Neuronal stem cell (in vitro differentiated cells): ENCODE measurements at regions not wholly inside any gene's neighbourhood (a gene's known extent, or its start where the extent isn't known, plus 50 kb on each side); places are given as distances from the start of the nearest gene placed in this dataset.

Experiments
- DNase-seq: peaks from one replicate; pipeline ENCODE4 v3.0.0-alpha.2; 2013; ENCODE audit warnings: low spot score
- H2AFZ ChIP-seq: one replicate; pipeline ENCODE4 v1.6.1; 2013; ENCODE audit warnings: mild to moderate bottlenecking, low read length, inconsistent platforms
- H2AK5ac ChIP-seq: 2 replicates; pipeline ENCODE4 v1.6.1; 2013; ENCODE audit warnings: low read depth, mild to moderate bottlenecking, inconsistent platforms, low read length, moderate library complexity, mixed read lengths
- H2BK120ac ChIP-seq: 2 replicates; pipeline ENCODE4 v1.6.1; 2013; ENCODE audit warnings: low read depth, mild to moderate bottlenecking, inconsistent platforms, low read length, moderate library complexity, mixed read lengths
- H2BK12ac ChIP-seq: one replicate; pipeline ENCODE4 v1.6.1; 2013; ENCODE audit warnings: low read length, inconsistent platforms
- H2BK15ac ChIP-seq: 2 replicates; pipeline ENCODE4 v1.6.1; 2013; ENCODE audit warnings: mild to moderate bottlenecking, low read length, inconsistent platforms, mixed read lengths
- H2BK5ac ChIP-seq: one replicate; pipeline ENCODE4 v1.6.1; 2013; ENCODE audit warnings: inconsistent platforms, mild to moderate bottlenecking, low read length, moderate library complexity
- H3K14ac ChIP-seq: one replicate; pipeline ENCODE4 v1.6.1; 2013; ENCODE audit warnings: low read length, inconsistent platforms
- H3K18ac ChIP-seq: 2 replicates; pipeline ENCODE4 v1.6.1; 2013; ENCODE audit warnings: low read length, inconsistent platforms
- H3K23ac ChIP-seq: 2 replicates; pipeline ENCODE4 v1.6.1; 2013; ENCODE audit warnings: low read depth, mild to moderate bottlenecking, mixed read lengths, low read length, inconsistent platforms; ENCODE audit not compliant: poor library complexity
- H3K27ac ChIP-seq: replicated peaks from 3 replicates; pipeline ENCODE4 v1.5.1; 2013; ENCODE audit warnings: low read length, inconsistent platforms
- H3K27me3 ChIP-seq, 3 experiments: 2 replicates each; pipeline ENCODE4 v1.6.1; 2013; ENCODE audit warnings: low read length in 3 of 3, mild to moderate bottlenecking in 2 of 3, inconsistent platforms in 1 of 3, low read depth in 1 of 3, mixed read lengths in 1 of 3, moderate library complexity in 1 of 3; ENCODE audit not compliant: control insufficient read depth in 3 of 3, insufficient read depth in 3 of 3
- H3K36me3 ChIP-seq, 2 donors: replicated peaks in 1 of 2; 2 replicates each; pipeline ENCODE4 v1.6.1; 2013; ENCODE audit warnings: low read length in 2 of 2; ENCODE audit not compliant: control insufficient read depth in 2 of 2, insufficient read depth in 2 of 2
- H3K4ac ChIP-seq: 2 replicates; pipeline ENCODE4 v1.6.1; 2013; ENCODE audit warnings: inconsistent platforms, mild to moderate bottlenecking, low read length, moderate library complexity
- H3K4me1 ChIP-seq, 2 donors: 1 replicate in 1 of 2; 2 replicates in 1 of 2; pipeline ENCODE4 v1.6.1; 2013; ENCODE audit warnings: low read length in 2 of 2, low read depth in 1 of 2; ENCODE audit not compliant: control insufficient read depth in 2 of 2, insufficient read depth in 1 of 2
- H3K4me2 ChIP-seq: one replicate; pipeline ENCODE4 v1.6.1; 2013; ENCODE audit warnings: mild to moderate bottlenecking, low read length, inconsistent platforms; ENCODE audit not compliant: insufficient read depth, poor library complexity, severe bottlenecking
- H3K4me3 ChIP-seq, 2 donors: 2 replicates each; pipeline ENCODE4 v1.5.1; 2013; ENCODE audit warnings: low read length in 2 of 2, mild to moderate bottlenecking in 2 of 2, inconsistent platforms in 1 of 2, moderate library complexity in 1 of 2
- H3K79me1 ChIP-seq: one replicate; pipeline ENCODE4 v1.6.1; 2013; ENCODE audit warnings: low read depth, mild to moderate bottlenecking, inconsistent platforms, low read length, moderate library complexity
- H3K9ac ChIP-seq: one replicate; pipeline ENCODE4 v1.6.1; 2013; ENCODE audit warnings: mild to moderate bottlenecking, low read depth, low read length, inconsistent platforms; ENCODE audit not compliant: poor library complexity
- H3K9me3 ChIP-seq, 2 donors: replicated peaks in 1 of 2; 2 replicates each; pipeline versions ENCODE3 to v1.6.1; 2013; ENCODE audit warnings: low read length in 2 of 2, mild to moderate bottlenecking in 2 of 2, inconsistent platforms in 1 of 2, low read depth in 1 of 2, mixed read lengths in 1 of 2, moderate library complexity in 1 of 2; ENCODE audit not compliant: control insufficient read depth in 2 of 2, insufficient read depth in 1 of 2
- H4K8ac ChIP-seq: one replicate; pipeline ENCODE4 v1.6.1; 2013; ENCODE audit warnings: low read depth, mild to moderate bottlenecking, inconsistent platforms, low read length, moderate library complexity
- H4K91ac ChIP-seq: one replicate; pipeline ENCODE4 v1.6.1; 2013; ENCODE audit warnings: low read length, low read depth, mild to moderate bottlenecking, inconsistent platforms; ENCODE audit not compliant: poor library complexity
- WGBS, 2 donors: extraction: QIAGEN DNeasy Blood & Tissue Kit; methylation state at CpG; one replicate each; pipeline ENCODE4 v1.1.7; 2013; ENCODE audit warnings: missing lambda C conversion rate in 2 of 2, mixed read lengths in 1 of 2; ENCODE audit not compliant: insufficient read length in 2 of 2, insufficient replicate concordance in 1 of 2; ENCODE audit errors: extremely low coverage in 2 of 2; 5-methylcytosine and 5-hydroxymethylcytosine counted together

DNA sequence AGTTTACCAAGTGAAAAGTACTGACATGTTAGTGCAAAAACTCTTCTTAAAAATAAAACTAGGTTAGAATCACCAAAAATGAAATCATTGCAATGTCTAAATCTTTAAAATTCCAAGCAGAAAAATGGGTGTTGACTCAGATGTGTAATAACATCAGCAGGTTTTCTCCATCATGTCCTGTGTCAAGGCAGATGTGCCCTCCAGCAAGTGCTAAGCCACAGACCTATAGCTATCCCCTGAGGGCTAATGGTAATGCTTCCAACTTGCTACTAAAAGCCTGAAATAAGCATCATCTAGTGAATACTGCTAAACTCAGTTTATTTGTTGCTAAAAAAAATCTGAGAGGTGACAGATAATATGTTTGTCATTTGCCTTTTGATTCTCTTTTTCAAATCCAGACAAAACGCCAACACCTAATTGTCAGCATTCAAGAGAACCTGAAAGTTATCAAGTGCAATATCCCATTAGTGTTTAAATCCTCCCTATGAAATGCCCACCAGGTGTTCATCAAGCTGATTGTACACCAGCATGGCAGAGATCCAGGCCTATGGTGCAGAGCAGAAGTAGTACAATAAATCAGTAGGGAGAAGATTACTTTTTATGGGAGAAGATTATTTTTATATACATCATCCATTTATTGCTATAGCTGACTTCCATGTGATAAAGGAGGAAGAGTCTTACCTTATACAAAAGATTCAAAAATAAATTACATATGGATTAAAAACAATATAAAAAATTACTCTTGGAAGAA, 55.1 kb upstream of the SYT9 start:
- Histone ChIP-seq H4K91ac (no peak overlapping the region), H3K4ac (no peak overlapping the region), H2BK12ac (no peak overlapping the region), H3K27me3 (no peaks in the 10 kb centered on the region), H3K27ac (no peak overlapping the region), H3K14ac (no peak overlapping the region), H3K4me3 (no peak overlapping the region), H3K79me1 (no peaks in the 10 kb centered on the region), H3K4me1 (no peaks in the 10 kb centered on the region), H3K36me3 (no peaks in the 10 kb centered on the region), H3K9me3 (no peaks in the 10 kb centered on the region), H2AK5ac (no peak overlapping the region), H3K4me2 (no peak overlapping the region), H2BK5ac (no peak overlapping the region), H2BK15ac (no peak overlapping the region), H2BK120ac (no peak overlapping the region), H2AFZ (no peak overlapping the region), H3K23ac (no peak overlapping the region), H4K8ac (no peak overlapping the region), H3K9ac (no peak overlapping the region), H3K18ac (no peak overlapping the region)
- DNase-seq = no peak
- WGBS, 2 donors = no CpG with 5 or more reads among the region's 1 CpG

DNA sequence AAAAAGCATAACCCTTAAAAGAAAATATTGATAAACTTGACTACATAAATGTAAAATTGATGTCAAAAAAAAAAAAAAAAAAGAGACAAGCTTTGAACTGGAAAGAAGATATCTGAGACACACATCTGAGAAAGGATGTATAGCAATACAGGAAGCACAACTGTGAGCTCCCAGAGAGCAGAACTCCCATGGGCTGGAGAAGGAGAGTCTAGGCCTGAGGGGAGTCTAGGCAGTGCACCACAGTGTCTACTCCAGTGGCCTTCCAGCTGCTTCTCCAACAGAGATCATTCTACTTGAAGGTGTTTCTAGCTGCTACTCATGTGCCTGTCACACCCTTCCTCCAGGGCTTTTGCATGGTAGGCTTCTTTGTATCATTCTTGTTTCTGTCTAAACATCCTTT, 54.2 kb upstream of the SYT9 start:
- Histone ChIP-seq H4K91ac (no peak overlapping the region), H3K9me3 (no peaks in the 10 kb centered on the region), H3K79me1 (no peaks in the 10 kb centered on the region)

More for the DNA sequence above, 54.2 kb upstream of the SYT9 start:
- no peak overlapping the region for H3K9ac ChIP-seq
- H3K4me2 ChIP-seq = no peak overlapping the region
- no peak overlapping the region for H3K23ac ChIP-seq
- no peak overlapping the region for H4K8ac ChIP-seq
- no peak overlapping the region for H3K27ac ChIP-seq
- H3K4me3 ChIP-seq = no peak overlapping the region
- H2BK12ac ChIP-seq = no peak overlapping the region
- H2BK15ac ChIP-seq = no peak overlapping the region
- no peaks in the 10 kb centered on the region for H3K4me1 ChIP-seq
- H2AFZ ChIP-seq = no peak overlapping the region
- H3K36me3 ChIP-seq = no peaks in the 10 kb centered on the region
- H3K14ac ChIP-seq = no peak overlapping the region
- no peaks in the 10 kb centered on the region for H3K27me3 ChIP-seq
- H2BK120ac ChIP-seq = no peak overlapping the region
- H3K4ac ChIP-seq = no peak overlapping the region
- no peak overlapping the region for H3K18ac ChIP-seq
- H2AK5ac ChIP-seq = no peak overlapping the region
- no peak overlapping the region for H2BK5ac ChIP-seq
- DNase-seq = no peak
